ENCODE measurements at regions not wholly inside any gene's neighbourhood (a gene's known extent, or its start where the extent isn't known, plus 50 kb on each side); places are given as distances from the start of the nearest gene placed in this dataset.
"Not testable (repeated sequence)": the region's sequence is repeated elsewhere in the genome, so short reads cannot be mapped to it uniquely, and the experiment has no call there.

GRCh38 chr1:145553795-145554194 lies 54.0 kb upstream of the GPR89A start:
- not testable (repeated sequence) for DNase-seq

- DNase-seq, result no peak
These were observed 62.7 kb upstream of the GPR89A start for GRCh38 chr1:145545055-145545454.

GRCh38 chr1:145541685-145542084 lies 66.1 kb upstream of the GPR89A start:
- DNase-seq, result not testable (repeated sequence)

- DNase-seq, result not testable (repeated sequence)
These were observed 66.5 kb upstream of the GPR89A start for GRCh38 chr1:145541246-145541645.

GRCh38 chr1:145538118-145538882 lies 69.5 kb upstream of the GPR89A start:
- DNase-seq, result not testable (repeated sequence)

GRCh38 chr1:145537003-145537402 lies 70.8 kb upstream of the GPR89A start:
- DNase-seq, result not testable (repeated sequence)

- not testable (repeated sequence) for DNase-seq
These were observed 72.3 kb upstream of the GPR89A start for GRCh38 chr1:145535461-145535860.

GRCh38 chr1:145528068-145528564 lies 79.7 kb upstream of the GPR89A start:
- not testable (repeated sequence) for DNase-seq

GRCh38 chr1:145520159-145520558 lies 87.6 kb upstream of the GPR89A start:
- DNase-seq, result not testable (repeated sequence)

- not testable (repeated sequence) for DNase-seq
These were observed 88.5 kb upstream of the GPR89A start for GRCh38 chr1:145519302-145519701.

- DNase-seq, result peak; percentile 1
These were observed 87.6 kb upstream of the NBPF20 start for GRCh38 chr1:145513017-145513416.

- not testable (repeated sequence) for DNase-seq
These were observed 82.7 kb upstream of the NBPF20 start for GRCh38 chr1:145508053-145508452.

GRCh38 chr1:145505663-145506647 lies 80.6 kb upstream of the NBPF20 start:
- peak; percentile 8 for DNase-seq

- DNase-seq, result not testable (repeated sequence)
These were observed 79.5 kb upstream of the NBPF20 start for GRCh38 chr1:145504834-145505413.

GRCh38 chr1:145504310-145504709 lies 78.9 kb upstream of the NBPF20 start:
- not testable (repeated sequence) for DNase-seq

- DNase-seq, result not testable (repeated sequence)
These were observed 74.8 kb upstream of the NBPF20 start for GRCh38 chr1:145500251-145500650.

GRCh38 chr1:145495077-145495871 lies 69.9 kb upstream of the NBPF20 start:
- not testable (repeated sequence) for DNase-seq

GRCh38 chr1:145488193-145488933 lies 63.0 kb upstream of the NBPF20 start:
- not testable (repeated sequence) for DNase-seq

GRCh38 chr1:145487156-145487555 lies 61.8 kb upstream of the NBPF20 start:
- not testable (repeated sequence) for DNase-seq

GRCh38 chr1:145484257-145484656 lies 58.9 kb upstream of the NBPF20 start:
- not testable (repeated sequence) for DNase-seq

GRCh38 chr1:145482214-145482860 lies 56.9 kb upstream of the NBPF20 start:
- DNase-seq, result not testable (repeated sequence)

Data from activated CD4-positive, alpha-beta T cell treated with anti-CD3 and anti-CD28 coated beads, Interleukin-10, Interleukin-2, amounts not matched to agents 100 ng/mL and 50 ng/mL, durations not matched to agents 16 hours and 8 hours (primary cell).